WTC11 (cell line): ENCODE measurements at regions not wholly inside any gene's neighbourhood (a gene's known extent, or its start where the extent isn't known, plus 50 kb on each side); places are given as distances from the start of the nearest gene placed in this dataset.

Experiments used
- ATAC-seq: fragments of 200-7000 bp; cut with Tn5 transposase; 2 replicates; pipeline ENCODE4 v1.10.0; 2021; ENCODE audit warnings: mild to moderate bottlenecking, moderate library complexity
- CTCF ChIA-PET: fragments of 300-600 bp; sonication (Branson Sonifier 250); formaldehyde crosslinking; loops from one replicate; lab custom pipeline; 2021; ENCODE audit warnings: antibody characterized with exemption; lab: Charles Lee
- POLR2A ChIA-PET: fragments of 350-600 bp; sonication (Branson Sonifier 250); formaldehyde crosslinking; loops from one replicate; lab custom pipeline; 2021; ENCODE audit warnings: antibody characterized with exemption; lab: Charles Lee
- DNase-seq: peaks from one replicate; pipeline ENCODE4 v3.0.0; 2021; ENCODE audit warnings: low spot score
- H3K27ac Mint-ChIP-seq: 2 replicates; pipeline ENCODE4 v1.8.0; 2021; ENCODE audit warnings: mixed read lengths
- H3K27me3 Mint-ChIP-seq: 2 replicates; pipeline ENCODE4 v1.8.0; 2021; ENCODE audit warnings: low read depth, mild to moderate bottlenecking, moderate library complexity, mixed read lengths
- H3K36me3 Mint-ChIP-seq: 2 replicates; pipeline ENCODE4 v1.8.0; 2021; ENCODE audit warnings: mixed read lengths
- H3K4me1 Mint-ChIP-seq: 2 replicates; pipeline ENCODE4 v1.8.0; 2022; ENCODE audit warnings: mixed read lengths
- H3K4me3 Mint-ChIP-seq: 2 replicates; pipeline ENCODE4 v1.8.0; 2021; ENCODE audit warnings: mild to moderate bottlenecking, moderate library complexity, mixed read lengths
- H3K9me3 Mint-ChIP-seq: 2 replicates; pipeline ENCODE4 v1.8.0; 2021; ENCODE audit warnings: mixed read lengths
- AFF4 ChIP-seq: sonication (generic); formaldehyde crosslinking; IDR thresholded peaks from 2 replicates; pipeline ENCODE4 v1.8.1; 2023; ENCODE audit warnings: mild to moderate bottlenecking, missing genetic modification reagents, borderline replicate concordance
- ATF6 ChIP-seq: sonication (generic); formaldehyde crosslinking; IDR thresholded peaks from 2 replicates; pipeline ENCODE4 v1.8.1; 2023; ENCODE audit warnings: mild to moderate bottlenecking, missing genetic modification reagents
- CREB1 ChIP-seq: sonication (generic); formaldehyde crosslinking; IDR thresholded peaks from 2 replicates; pipeline ENCODE4 v1.8.0; 2023; ENCODE audit warnings: mild to moderate bottlenecking, missing genetic modification reagents
- CREM ChIP-seq: sonication (generic); formaldehyde crosslinking; IDR thresholded peaks from 2 replicates; pipeline ENCODE4 v1.8.1; 2022; ENCODE audit warnings: mild to moderate bottlenecking, missing genetic modification reagents, moderate library complexity
- ELF4 ChIP-seq: sonication (generic); formaldehyde crosslinking; IDR thresholded peaks from 2 replicates; pipeline ENCODE4 v1.8.1; 2022; ENCODE audit warnings: low read depth, mild to moderate bottlenecking, moderate library complexity, missing genetic modification reagents
- FOXJ3 ChIP-seq: sonication (generic); formaldehyde crosslinking; IDR thresholded peaks from 2 replicates; pipeline ENCODE4 v1.9.0; 2021; ENCODE audit warnings: missing genetic modification reagents, mild to moderate bottlenecking, borderline replicate concordance
- FOXK1 ChIP-seq: sonication (generic); formaldehyde crosslinking; IDR thresholded peaks from 2 replicates; pipeline ENCODE4 v1.8.0; 2022; ENCODE audit warnings: mild to moderate bottlenecking, moderate library complexity, missing genetic modification reagents
- HMGXB4 ChIP-seq: sonication (generic); formaldehyde crosslinking; IDR thresholded peaks from 2 replicates; pipeline ENCODE4 v1.8.1; 2023; ENCODE audit warnings: mild to moderate bottlenecking, moderate library complexity, missing genetic modification reagents
- KAT7 ChIP-seq: sonication (generic); formaldehyde crosslinking; IDR thresholded peaks from 2 replicates; pipeline ENCODE4 v1.8.1; 2023; ENCODE audit warnings: missing genetic modification reagents, mild to moderate bottlenecking, borderline replicate concordance
- MXD4 ChIP-seq: fragments of 250-450 bp; sonication (Bioruptor Pico); IDR thresholded peaks from 2 replicates; pipeline ENCODE4 v1.8.0; 2021; ENCODE audit warnings: mild to moderate bottlenecking, moderate library complexity, borderline replicate concordance
- NFE2L1 ChIP-seq: sonication (generic); formaldehyde crosslinking; IDR thresholded peaks from 2 replicates; pipeline ENCODE4 v1.8.1; 2023; ENCODE audit warnings: missing genetic modification reagents
- NFYB ChIP-seq: sonication (generic); formaldehyde crosslinking; conservative IDR thresholded peaks from 2 replicates; pipeline ENCODE4 v1.8.0; 2022; ENCODE audit warnings: low read depth, missing genetic modification reagents
- NR3C1 ChIP-seq: sonication (generic); formaldehyde crosslinking; conservative IDR thresholded peaks from 2 replicates; pipeline ENCODE4 v1.8.1; 2023; ENCODE audit warnings: low read depth, mild to moderate bottlenecking, missing genetic modification reagents
- PRRX2 ChIP-seq: fragments of 250-450 bp; sonication (Bioruptor Pico); IDR thresholded peaks from 2 replicates; pipeline ENCODE4 v1.8.0; 2021; ENCODE audit warnings: mild to moderate bottlenecking
- SMAD3 ChIP-seq: sonication (generic); formaldehyde crosslinking; IDR thresholded peaks from 2 replicates; pipeline ENCODE4 v1.8.0; 2022; ENCODE audit warnings: missing genetic modification reagents, mild to moderate bottlenecking, borderline replicate concordance
- SMAD4 ChIP-seq: sonication (generic); formaldehyde crosslinking; IDR thresholded peaks from 2 replicates; pipeline ENCODE4 v1.8.0; 2022; ENCODE audit warnings: mild to moderate bottlenecking, missing genetic modification reagents
- SOX15 ChIP-seq: fragments of 250-450 bp; sonication (Bioruptor Pico); IDR thresholded peaks from 2 replicates; pipeline ENCODE4 v1.9.0; 2021; ENCODE audit warnings: mild to moderate bottlenecking
- SP1 ChIP-seq: sonication (generic); formaldehyde crosslinking; conservative IDR thresholded peaks from 2 replicates; pipeline ENCODE4 v1.8.1; 2022; ENCODE audit warnings: missing genetic modification reagents
- TP53 ChIP-seq: sonication (generic); formaldehyde crosslinking; IDR thresholded peaks from 2 replicates; pipeline ENCODE4 v1.8.1; 2023; ENCODE audit warnings: mild to moderate bottlenecking, missing genetic modification reagents
- ZNF138 ChIP-seq: sonication (generic); formaldehyde crosslinking; conservative IDR thresholded peaks from 2 replicates; pipeline ENCODE4 v1.8.1; 2022; ENCODE audit warnings: mild to moderate bottlenecking, moderate library complexity, missing genetic modification reagents
- ZNF232 ChIP-seq: sonication (generic); formaldehyde crosslinking; IDR thresholded peaks from 2 replicates; pipeline ENCODE4 v1.8.0; 2022; ENCODE audit warnings: mild to moderate bottlenecking, missing genetic modification reagents
- ZNF317 ChIP-seq: sonication (generic); formaldehyde crosslinking; IDR thresholded peaks from 2 replicates; pipeline ENCODE4 v1.8.1; 2023; ENCODE audit warnings: low read depth, mild to moderate bottlenecking, moderate library complexity, missing genetic modification reagents, borderline replicate concordance
- ZNF416 ChIP-seq: fragments of 250-450 bp; sonication (Bioruptor Pico); IDR thresholded peaks from 2 replicates; pipeline ENCODE4 v1.9.0; 2021; ENCODE audit warnings: mild to moderate bottlenecking, inconsistent platforms
- ZNF423 ChIP-seq: fragments of 250-450 bp; sonication (Bioruptor Pico); IDR thresholded peaks from 2 replicates; pipeline ENCODE4 v2.1.2; 2022; ENCODE audit warnings: mild to moderate bottlenecking, moderate library complexity
- ZNF671 ChIP-seq: fragments of 250-450 bp; sonication (Bioruptor Pico); IDR thresholded peaks from 2 replicates; pipeline ENCODE4 v1.8.0; 2021; ENCODE audit warnings: mild to moderate bottlenecking
- TF ChIP-seq, protein P1 (sequence below): sonication (generic); formaldehyde crosslinking; IDR thresholded peaks from 2 replicates; pipeline ENCODE4 v1.8.0; 2022; ENCODE audit warnings: mild to moderate bottlenecking, missing genetic modification reagents
- TF ChIP-seq, protein P2 (sequence below): fragments of 250-450 bp; sonication (Bioruptor Pico); IDR thresholded peaks from 2 replicates; pipeline ENCODE4 v1.9.0; 2021; ENCODE audit warnings: mild to moderate bottlenecking

- ATAC-seq (no peak), DNase-seq (no peak)
- Mint-ChIP-seq H3K4me1 (no peaks in the 10 kb centered on the region), H3K36me3 (no peaks in the 10 kb centered on the region)
- TF ChIP-seq NR3C1 (CRISPR knock-in tag) (no peak), FOXJ3 (CRISPR knock-in tag) (no peak)
- TF ChIP-seq, protein P1, sequence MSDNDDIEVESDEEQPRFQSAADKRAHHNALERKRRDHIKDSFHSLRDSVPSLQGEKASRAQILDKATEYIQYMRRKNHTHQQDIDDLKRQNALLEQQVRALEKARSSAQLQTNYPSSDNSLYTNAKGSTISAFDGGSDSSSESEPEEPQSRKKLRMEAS (CRISPR knock-in tag): no peak
- TF ChIP-seq, protein P2, sequence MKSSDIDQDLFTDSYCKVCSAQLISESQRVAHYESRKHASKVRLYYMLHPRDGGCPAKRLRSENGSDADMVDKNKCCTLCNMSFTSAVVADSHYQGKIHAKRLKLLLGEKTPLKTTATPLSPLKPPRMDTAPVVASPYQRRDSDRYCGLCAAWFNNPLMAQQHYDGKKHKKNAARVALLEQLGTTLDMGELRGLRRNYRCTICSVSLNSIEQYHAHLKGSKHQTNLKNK: no peak
- TF ChIP-seq, all 79 proteins: peak for 0
- H3K9me3 Mint-ChIP-seq: no peaks in the 10 kb centered on the region
- ChIA-PET POLR2A (no interaction called here), CTCF (no interaction called here)
- no peaks in the 10 kb centered on the region for H3K27me3 Mint-ChIP-seq
- no peak overlapping the region for H3K4me3 Mint-ChIP-seq
- no peak overlapping the region for H3K27ac Mint-ChIP-seq
These were observed 81.5 kb upstream of the DHX40 start for GRCh38 chr17:59483860-59484259.

- no peaks in the 10 kb centered on the region for H3K27me3 Mint-ChIP-seq
- no peak overlapping the region for H3K27ac Mint-ChIP-seq
- DNase-seq: no peak
- POLR2A ChIA-PET: no interaction called here
- TF ChIP-seq ELF4 (CRISPR knock-in tag) (no peak), SMAD3 (CRISPR knock-in tag) (no peak), SP1 (CRISPR knock-in tag) (no peak), SOX15 (CRISPR knock-in tag) (no peak), SMAD4 (CRISPR knock-in tag) (no peak), ZNF317 (CRISPR knock-in tag) (no peak), ZNF416 (CRISPR knock-in tag) (no peak), ZNF232 (CRISPR knock-in tag) (no peak), PRRX2 (CRISPR knock-in tag) (no peak), TP53 (CRISPR knock-in tag) (no peak), ATF6 (CRISPR knock-in tag) (no peak), ZNF671 (no peak), ZNF423 (no peak), CREM (no peak)
- TF ChIP-seq, protein P2: no peak
- TF ChIP-seq, all 79 proteins: peak for 0
- Mint-ChIP-seq H3K9me3 (no peaks in the 10 kb centered on the region), H3K4me1 (no peaks in the 10 kb centered on the region), H3K36me3 (no peaks in the 10 kb centered on the region), H3K4me3 (no peak overlapping the region)
- CTCF ChIA-PET: no interaction called here
- ATAC-seq: no peak
These were observed 80.4 kb upstream of the DHX40 start for GRCh38 chr17:59485015-59485414.

GRCh38 chr17:59485946-59486345 is 79.5 kb upstream of the DHX40 start:
- no peaks in the 10 kb centered on the region for H3K4me1 Mint-ChIP-seq
- no peak overlapping the region for H3K27ac Mint-ChIP-seq
- DNase-seq (no peak), ATAC-seq (no peak)
- no peaks in the 10 kb centered on the region for H3K9me3 Mint-ChIP-seq
- CTCF ChIA-PET: no interaction called here
- no peaks in the 10 kb centered on the region for H3K27me3 Mint-ChIP-seq
- POLR2A ChIA-PET: no interaction called here
- no peak overlapping the region for H3K4me3 Mint-ChIP-seq
- H3K36me3 Mint-ChIP-seq: no peaks in the 10 kb centered on the region
- TF ChIP-seq NFE2L1 (CRISPR knock-in tag) (no peak), CREB1 (CRISPR knock-in tag) (no peak), HMGXB4 (CRISPR knock-in tag) (no peak), ZNF138 (CRISPR knock-in tag) (no peak), NFYB (no peak), AFF4 (no peak), ZNF317 (CRISPR knock-in tag) (no peak), ZNF671 (no peak), SP1 (CRISPR knock-in tag) (no peak), ELF4 (CRISPR knock-in tag) (no peak), MXD4 (no peak), PRRX2 (CRISPR knock-in tag) (no peak), KAT7 (no peak), FOXK1 (CRISPR knock-in tag) (no peak)
